HG03432 (cell line): ENCODE measurements at regions not wholly inside any gene's neighbourhood (a gene's known extent, or its start where the extent isn't known, plus 50 kb on each side); places are given as distances from the start of the nearest gene placed in this dataset.

ENCODE experiments used
- ATAC-seq: cut with Tn5 transposase; IDR thresholded peaks from one replicate; pipeline ENCODE4 v1.9.1; 2021; ENCODE audit warnings: mild to moderate bottlenecking, moderate library complexity; ENCODE audit not compliant: unreplicated experiment

DNA sequence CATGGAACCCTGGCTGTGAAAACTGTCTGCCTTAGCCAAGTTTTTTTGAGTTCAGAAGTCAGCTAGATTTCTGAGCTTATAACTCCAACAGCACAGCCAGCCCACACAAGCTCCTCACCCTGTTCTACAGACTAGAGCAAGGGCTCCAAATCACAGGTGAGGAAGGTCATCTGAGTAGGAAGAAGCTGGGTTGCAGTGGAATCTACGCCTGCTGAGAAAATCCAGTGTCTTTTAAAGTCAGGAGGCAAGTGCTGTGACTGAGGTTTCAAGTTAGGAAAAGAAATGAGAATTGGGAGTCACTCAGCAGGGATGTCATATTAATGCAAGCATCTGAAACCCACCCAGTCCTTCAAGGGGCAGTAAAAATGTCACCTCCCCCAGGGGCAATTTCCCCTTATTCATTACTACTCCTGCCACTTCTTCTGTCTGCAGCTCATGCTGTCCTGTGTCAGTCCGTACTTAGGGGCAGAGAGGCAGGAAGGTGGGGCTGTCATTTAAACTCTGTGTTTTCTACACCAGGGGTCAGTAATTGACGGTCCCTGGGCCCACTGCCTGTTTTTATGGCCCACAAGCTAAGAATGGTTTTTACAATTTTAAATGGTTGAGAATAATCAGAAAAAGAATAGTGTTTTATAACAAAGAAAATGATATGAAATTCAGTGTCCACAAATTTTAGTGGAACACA is 551.1 kb downstream of the BCL11A start:
- ATAC-seq: no peak

GRCh38 chr2:60000686-60001085 is 552.8 kb downstream of the BCL11A start:
- ATAC-seq: no peak

GRCh38 chr2:59998324-59998723 is 555.1 kb downstream of the BCL11A start:
- ATAC-seq: no peak

DNA sequence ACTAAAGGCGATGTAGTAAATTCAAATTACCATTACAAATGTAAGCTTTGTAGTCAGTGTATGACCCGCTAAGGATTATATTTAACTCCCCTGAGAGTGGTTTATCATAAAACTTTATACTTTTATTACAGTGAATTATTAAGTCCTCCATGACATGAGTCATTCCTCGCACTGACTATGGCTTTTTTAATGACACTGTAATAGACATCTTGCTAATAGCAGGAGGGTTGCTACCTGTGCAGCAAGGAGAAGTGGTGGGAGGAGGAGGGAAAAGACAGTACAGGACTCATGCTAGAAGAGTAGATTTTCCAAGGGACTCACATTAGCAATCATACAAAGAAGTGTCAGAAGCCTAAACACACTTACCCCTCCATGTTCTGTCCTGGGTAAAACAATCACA is 556.1 kb downstream of the BCL11A start:
- ATAC-seq: no peak

- no peak for ATAC-seq
These were observed 556.6 kb downstream of the BCL11A start for GRCh38 chr2:59996855-59997254.

GRCh38 chr2:59993726-59994125 is 559.7 kb downstream of the BCL11A start:
- no peak for ATAC-seq

- no peak for ATAC-seq
These were observed 565.1 kb downstream of the BCL11A start for GRCh38 chr2:59988341-59988740.

DNA sequence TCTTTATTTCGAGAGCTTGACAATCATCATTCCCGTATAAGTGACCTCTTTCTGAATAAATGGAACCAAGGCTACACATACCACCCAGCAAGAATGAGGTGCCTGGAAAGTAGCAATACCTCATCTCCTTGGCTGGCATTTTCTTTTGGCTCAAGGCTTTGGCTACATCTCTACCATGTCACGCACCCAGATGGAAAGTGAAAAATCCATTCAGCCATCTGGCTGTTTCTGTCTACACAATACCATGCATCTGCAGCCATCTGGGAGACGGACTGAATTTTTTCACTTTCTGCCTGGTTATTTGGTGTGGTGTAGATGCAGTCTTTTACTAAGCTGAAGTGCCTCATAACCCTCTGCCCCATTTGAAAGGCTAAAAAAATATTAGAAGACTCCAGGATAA is 566.9 kb downstream of the BCL11A start:
- ATAC-seq: no peak

GRCh38 chr2:59985923-59986322 is 567.5 kb downstream of the BCL11A start:
- no peak for ATAC-seq

GRCh38 chr2:59974051-59974766 is 579.2 kb downstream of the BCL11A start:
- no peak for ATAC-seq

GRCh38 chr2:59969161-59969560 is 584.3 kb downstream of the BCL11A start:
- no peak for ATAC-seq

DNA sequence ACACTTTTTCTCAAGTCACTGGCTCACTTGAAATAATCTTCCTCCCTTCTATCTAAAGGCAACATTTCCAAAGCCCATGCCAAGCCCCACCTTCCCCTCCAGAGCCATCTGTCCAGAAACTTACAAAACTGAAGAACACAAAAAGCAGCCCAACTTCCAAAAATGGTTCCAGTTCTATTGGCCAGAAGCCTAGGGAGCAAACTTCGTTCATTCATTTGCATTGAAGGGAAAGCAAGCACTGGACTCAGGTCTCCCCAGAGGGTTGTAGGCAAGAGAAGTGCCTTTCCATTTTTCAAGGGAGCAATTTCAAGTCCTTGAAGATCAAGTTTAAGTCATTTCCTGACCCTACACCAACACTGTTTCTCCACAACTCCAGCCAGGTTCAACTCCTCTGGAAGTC is 585.0 kb downstream of the BCL11A start:
- ATAC-seq: no peak

DNA sequence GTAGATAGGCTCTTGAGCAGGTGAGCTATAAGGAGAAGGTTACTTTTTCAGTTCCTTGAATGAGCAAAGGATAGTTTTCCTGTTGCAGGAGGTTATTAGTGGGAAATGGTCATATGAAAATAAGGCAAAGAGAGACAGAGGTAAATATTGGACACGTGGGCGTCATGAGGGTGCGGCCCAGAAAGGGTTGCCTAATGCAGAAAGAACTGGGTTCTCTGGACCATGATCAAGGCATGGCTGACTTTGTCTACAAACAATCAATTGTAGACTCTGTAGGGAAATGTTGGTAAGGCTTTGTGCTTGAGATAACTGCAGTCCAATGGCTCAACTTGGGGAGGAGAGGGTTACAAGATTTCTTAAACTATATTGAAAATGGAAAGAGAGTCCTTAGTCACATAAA is 585.8 kb downstream of the BCL11A start:
- no peak for ATAC-seq

DNA sequence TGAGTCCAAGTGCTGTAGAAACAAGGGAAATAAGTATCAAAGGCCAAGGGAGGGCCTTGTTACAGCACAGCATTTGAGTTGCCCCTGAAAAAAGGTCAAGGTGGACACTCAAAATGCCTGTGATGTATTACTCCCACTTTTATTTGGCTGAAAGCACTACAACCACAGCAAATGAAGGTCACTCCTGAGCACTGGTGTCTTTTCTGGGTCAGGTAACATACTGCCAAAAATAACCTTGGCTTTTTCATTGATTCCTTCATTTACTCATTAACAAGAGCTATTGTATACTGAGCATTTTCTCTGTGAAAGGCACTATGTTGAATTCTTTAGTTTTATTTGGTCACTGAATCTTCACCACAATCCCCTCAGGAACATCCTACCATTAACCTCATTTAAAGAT is 590.3 kb downstream of the BCL11A start:
- no peak for ATAC-seq

- ATAC-seq: no peak
These were observed 591.7 kb downstream of the BCL11A start for GRCh38 chr2:59961746-59962145.

GRCh38 chr2:59959944-59960343 is 593.5 kb downstream of the BCL11A start:
- ATAC-seq: no peak

DNA sequence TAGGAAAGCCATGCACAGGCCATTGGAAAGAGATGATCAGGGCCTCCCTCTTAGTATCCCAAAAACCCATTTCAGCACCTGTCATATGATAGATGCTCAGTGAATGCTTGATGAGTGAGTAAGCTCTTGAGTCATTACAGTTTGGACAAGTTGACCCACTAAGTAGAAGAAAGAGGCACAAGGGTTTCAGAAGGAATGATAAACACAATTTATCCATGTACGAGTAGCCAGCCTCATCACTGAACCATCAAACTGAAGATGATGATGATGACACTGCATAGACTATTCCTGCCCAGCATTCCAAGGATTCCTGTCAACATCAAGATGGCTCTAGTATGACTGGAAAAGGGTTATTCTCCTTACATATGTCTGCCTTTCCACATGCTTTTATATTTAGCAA is 596.0 kb downstream of the BCL11A start:
- no peak for ATAC-seq

- no peak for ATAC-seq
These were observed 596.5 kb downstream of the BCL11A start for GRCh38 chr2:59956981-59957380.

DNA sequence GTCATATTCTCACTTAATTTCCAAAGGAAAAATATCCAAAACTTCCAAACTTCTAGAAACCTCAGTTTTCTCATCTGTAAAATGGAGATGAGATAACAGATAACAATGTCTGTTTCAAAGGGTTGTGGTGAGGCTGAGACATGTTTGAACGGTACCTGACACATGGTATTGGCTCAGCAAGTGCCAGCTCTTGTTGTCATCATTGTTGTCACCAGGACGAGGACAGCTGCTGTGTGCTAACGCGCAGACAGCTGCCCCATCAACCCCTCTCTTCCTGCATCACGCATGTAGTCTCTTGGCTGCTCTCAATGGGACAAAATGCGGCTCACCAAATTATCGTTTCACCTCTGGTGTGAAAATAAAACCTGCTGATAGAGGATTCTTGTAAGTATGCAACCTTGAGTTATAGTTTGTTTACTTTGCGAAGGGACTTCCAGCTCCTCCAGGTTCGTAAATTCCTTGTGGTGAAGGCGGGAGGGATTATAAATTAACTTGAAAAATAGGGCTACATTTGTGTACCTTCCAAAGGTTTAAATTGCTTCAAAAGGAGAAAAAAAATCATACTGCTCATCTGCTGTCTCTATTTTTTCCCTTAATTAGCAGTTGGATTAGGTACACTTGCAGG is 605.4 kb downstream of the BCL11A start:
- ATAC-seq: no peak

- ATAC-seq: no peak
These were observed 606.2 kb downstream of the BCL11A start for GRCh38 chr2:59947209-59947608.

GRCh38 chr2:59939236-59939635 is 614.2 kb downstream of the BCL11A start:
- ATAC-seq: no peak

DNA sequence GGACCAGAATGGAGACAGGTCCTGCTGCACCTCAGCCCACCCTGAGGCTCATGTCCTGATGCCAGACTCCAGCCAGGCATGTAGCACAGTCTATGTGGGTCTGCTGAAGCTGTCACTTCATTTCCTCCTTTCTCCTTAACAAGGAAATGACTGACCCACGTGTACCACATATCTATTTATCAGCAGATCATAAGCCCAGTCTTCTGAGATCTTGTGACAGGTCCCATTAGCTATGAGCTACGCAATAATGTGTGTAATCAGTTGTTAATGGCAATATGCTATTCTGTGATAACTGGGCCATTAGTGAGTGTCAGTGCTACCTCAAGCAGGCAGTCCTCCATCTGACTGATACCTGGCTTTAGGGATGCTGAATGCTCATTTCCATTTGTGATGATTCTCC is 615.3 kb downstream of the BCL11A start:
- no peak for ATAC-seq
